ENCODE measurements at regions not wholly inside any gene's neighbourhood (a gene's known extent, or its start where the extent isn't known, plus 50 kb on each side); places are given as distances from the start of the nearest gene placed in this dataset.

DNA sequence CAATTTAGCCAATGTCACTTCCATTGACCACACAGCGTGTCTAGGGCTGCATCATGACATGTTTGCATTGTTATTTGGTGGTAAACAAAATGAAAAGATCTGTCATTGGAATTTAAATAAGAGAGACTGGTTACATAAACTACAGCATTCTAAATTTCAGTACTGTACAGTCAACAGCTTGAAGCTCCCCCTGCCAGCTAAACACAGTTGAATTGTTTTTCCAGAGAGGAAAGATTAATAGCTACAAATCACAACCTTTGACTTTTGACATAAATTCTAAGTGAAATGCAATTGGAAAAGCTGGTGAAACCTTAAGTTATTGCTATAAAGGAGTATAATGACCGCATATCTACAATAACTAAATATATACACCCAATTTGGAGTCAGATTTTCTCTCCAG is 1600.0 kb upstream of the ACVR2A start:
- H3K4me3 ChIP-seq (replicated peaks; ENCODE audit: insufficient read depth, low read length), result no peak overlapping the region
- TF ChIP-seq, protein P1, sequence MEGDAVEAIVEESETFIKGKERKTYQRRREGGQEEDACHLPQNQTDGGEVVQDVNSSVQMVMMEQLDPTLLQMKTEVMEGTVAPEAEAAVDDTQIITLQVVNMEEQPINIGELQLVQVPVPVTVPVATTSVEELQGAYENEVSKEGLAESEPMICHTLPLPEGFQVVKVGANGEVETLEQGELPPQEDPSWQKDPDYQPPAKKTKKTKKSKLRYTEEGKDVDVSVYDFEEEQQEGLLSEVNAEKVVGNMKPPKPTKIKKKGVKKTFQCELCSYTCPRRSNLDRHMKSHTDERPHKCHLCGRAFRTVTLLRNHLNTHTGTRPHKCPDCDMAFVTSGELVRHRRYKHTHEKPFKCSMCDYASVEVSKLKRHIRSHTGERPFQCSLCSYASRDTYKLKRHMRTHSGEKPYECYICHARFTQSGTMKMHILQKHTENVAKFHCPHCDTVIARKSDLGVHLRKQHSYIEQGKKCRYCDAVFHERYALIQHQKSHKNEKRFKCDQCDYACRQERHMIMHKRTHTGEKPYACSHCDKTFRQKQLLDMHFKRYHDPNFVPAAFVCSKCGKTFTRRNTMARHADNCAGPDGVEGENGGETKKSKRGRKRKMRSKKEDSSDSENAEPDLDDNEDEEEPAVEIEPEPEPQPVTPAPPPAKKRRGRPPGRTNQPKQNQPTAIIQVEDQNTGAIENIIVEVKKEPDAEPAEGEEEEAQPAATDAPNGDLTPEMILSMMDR (IDR thresholded peaks at IDR 0.05; ENCODE audit: insufficient read depth, low read length), result no peak
- TF ChIP-seq POLR2AphosphoS5 (IDR thresholded peaks at IDR 0.05; ENCODE audit: low read depth), result no peak
- TF ChIP-seq GABPA (IDR thresholded peaks at IDR 0.05; ENCODE audit: low read depth), result no peak
- TF ChIP-seq, protein P2, sequence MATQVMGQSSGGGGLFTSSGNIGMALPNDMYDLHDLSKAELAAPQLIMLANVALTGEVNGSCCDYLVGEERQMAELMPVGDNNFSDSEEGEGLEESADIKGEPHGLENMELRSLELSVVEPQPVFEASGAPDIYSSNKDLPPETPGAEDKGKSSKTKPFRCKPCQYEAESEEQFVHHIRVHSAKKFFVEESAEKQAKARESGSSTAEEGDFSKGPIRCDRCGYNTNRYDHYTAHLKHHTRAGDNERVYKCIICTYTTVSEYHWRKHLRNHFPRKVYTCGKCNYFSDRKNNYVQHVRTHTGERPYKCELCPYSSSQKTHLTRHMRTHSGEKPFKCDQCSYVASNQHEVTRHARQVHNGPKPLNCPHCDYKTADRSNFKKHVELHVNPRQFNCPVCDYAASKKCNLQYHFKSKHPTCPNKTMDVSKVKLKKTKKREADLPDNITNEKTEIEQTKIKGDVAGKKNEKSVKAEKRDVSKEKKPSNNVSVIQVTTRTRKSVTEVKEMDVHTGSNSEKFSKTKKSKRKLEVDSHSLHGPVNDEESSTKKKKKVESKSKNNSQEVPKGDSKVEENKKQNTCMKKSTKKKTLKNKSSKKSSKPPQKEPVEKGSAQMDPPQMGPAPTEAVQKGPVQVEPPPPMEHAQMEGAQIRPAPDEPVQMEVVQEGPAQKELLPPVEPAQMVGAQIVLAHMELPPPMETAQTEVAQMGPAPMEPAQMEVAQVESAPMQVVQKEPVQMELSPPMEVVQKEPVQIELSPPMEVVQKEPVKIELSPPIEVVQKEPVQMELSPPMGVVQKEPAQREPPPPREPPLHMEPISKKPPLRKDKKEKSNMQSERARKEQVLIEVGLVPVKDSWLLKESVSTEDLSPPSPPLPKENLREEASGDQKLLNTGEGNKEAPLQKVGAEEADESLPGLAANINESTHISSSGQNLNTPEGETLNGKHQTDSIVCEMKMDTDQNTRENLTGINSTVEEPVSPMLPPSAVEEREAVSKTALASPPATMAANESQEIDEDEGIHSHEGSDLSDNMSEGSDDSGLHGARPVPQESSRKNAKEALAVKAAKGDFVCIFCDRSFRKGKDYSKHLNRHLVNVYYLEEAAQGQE (IDR thresholded peaks at IDR 0.05; ENCODE audit: insufficient replicate concordance, low read depth), result no peak
- no peak for TF ChIP-seq SPI1 (IDR thresholded peaks at IDR 0.05; ENCODE audit: borderline replicate concordance, low read depth)
- no peak for DNase-seq (ENCODE audit: low read depth in 1 of 2, low spot score in 1 of 2)
- no peaks in the 10 kb centered on the region for H3K27me3 ChIP-seq (ENCODE audit: insufficient read depth, poor library complexity, severe bottlenecking)
- no peak overlapping the region for H3K27ac ChIP-seq (replicated peaks)

DNA sequence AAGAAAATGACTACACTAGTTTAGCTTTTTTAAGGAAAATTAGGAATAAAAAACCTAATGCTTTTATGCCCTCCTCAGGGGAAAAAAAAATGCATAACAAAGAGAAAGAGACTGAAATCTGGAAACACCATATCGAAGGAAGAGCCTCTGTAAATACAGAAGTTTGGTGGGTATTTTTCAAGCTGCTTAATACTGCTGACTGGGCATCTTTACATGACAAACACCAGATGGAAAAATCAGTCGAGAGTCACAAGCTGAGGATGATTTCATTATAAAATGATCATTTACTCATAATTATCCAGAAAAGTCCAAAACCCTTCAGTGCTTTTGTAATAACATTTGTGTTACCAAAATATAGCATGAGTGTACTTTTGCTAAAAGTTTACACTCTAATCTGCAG is 1600.7 kb upstream of the ACVR2A start:
- no peak overlapping the region for H3K4me3 ChIP-seq (replicated peaks; ENCODE audit: insufficient read depth, low read length)
- no peak for DNase-seq (ENCODE audit: low read depth in 1 of 2, low spot score in 1 of 2)
- TF ChIP-seq, protein P1 (IDR thresholded peaks at IDR 0.05; ENCODE audit: insufficient read depth, low read length), result no peak
- TF ChIP-seq GABPA (IDR thresholded peaks at IDR 0.05; ENCODE audit: low read depth) (no peak), SPI1 (IDR thresholded peaks at IDR 0.05; ENCODE audit: borderline replicate concordance, low read depth) (no peak), POLR2AphosphoS5 (IDR thresholded peaks at IDR 0.05; ENCODE audit: low read depth) (no peak)
- TF ChIP-seq, protein P2 (IDR thresholded peaks at IDR 0.05; ENCODE audit: insufficient replicate concordance, low read depth), result no peak
- no peak overlapping the region for H3K27ac ChIP-seq (replicated peaks)
- no peaks in the 10 kb centered on the region for H3K27me3 ChIP-seq (ENCODE audit: insufficient read depth, poor library complexity, severe bottlenecking)

DNA sequence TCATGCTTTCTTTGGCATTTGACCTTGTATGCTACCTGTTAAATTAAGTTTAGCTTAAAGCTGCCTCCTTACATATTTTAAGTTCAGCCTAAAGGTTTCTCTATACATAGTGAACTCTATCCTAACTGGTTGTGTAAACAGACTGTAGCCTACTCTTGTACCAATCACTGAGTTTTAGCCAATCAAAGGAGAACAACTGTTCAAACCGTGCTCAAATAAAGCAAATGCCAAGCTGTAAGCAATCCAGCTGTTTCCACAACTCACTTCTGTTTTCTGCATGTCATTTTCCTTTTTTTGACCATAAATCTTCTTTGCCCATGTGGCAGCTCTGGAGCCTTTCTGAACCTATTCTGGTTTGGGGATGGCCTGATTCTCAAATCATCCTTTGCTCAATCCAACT is 1603.8 kb upstream of the ACVR2A start:
- TF ChIP-seq POLR2AphosphoS5 (IDR thresholded peaks at IDR 0.05; ENCODE audit: low read depth) (no peak), SPI1 (IDR thresholded peaks at IDR 0.05; ENCODE audit: borderline replicate concordance, low read depth) (no peak), GABPA (IDR thresholded peaks at IDR 0.05; ENCODE audit: low read depth) (no peak)
- TF ChIP-seq, protein P2 (IDR thresholded peaks at IDR 0.05; ENCODE audit: insufficient replicate concordance, low read depth), result no peak
- TF ChIP-seq, protein P1 (IDR thresholded peaks at IDR 0.05; ENCODE audit: insufficient read depth, low read length), result no peak
- Histone ChIP-seq H3K27me3 (ENCODE audit: insufficient read depth, poor library complexity, severe bottlenecking) (no peaks in the 10 kb centered on the region), H3K4me3 (replicated peaks; ENCODE audit: insufficient read depth, low read length) (no peak overlapping the region), H3K27ac (replicated peaks) (no peak overlapping the region)
- DNase-seq (ENCODE audit: low read depth in 1 of 2, low spot score in 1 of 2), result no peak

All from HL-60 (cell line).